ENCODE measurements at regions not wholly inside any gene's neighbourhood (a gene's known extent, or its start where the extent isn't known, plus 50 kb on each side); places are given as distances from the start of the nearest gene placed in this dataset.

DNA sequence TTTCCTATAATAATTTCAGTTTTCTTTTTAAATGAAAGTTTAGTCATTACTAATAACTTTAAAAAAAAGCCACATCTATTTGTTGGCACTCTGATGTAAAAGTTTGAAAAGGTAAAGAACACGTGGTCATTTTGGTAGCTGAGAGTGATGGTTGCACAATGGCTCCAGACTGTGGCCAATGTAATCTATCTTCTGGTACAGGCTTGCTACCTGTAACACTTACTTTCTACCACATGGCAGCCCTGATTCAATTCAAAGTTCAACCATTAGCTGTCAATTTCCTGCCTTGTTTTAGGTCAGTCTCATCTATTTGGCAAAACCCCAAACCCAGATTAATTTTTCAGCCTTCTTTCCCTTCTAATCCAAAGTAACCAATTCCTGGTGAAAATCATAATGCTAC is 126.1 kb downstream of the TUSC7 start:
- H3K36me3 ChIP-seq = no peaks in the 10 kb centered on the region
- H3K27me3 ChIP-seq = no peaks in the 10 kb centered on the region
- H3K4me3 ChIP-seq = no peak overlapping the region
- DNase-seq (ENCODE audit: low read depth in 1 of 2, low spot score in 1 of 2) = no peak
- H3K9me3 ChIP-seq (ENCODE audit: low read depth) = no peaks in the 10 kb centered on the region
- H3K4me1 ChIP-seq (ENCODE audit: low read depth) = no peaks in the 10 kb centered on the region
- no peak overlapping the region for H3K27ac ChIP-seq
- TF ChIP-seq, protein P1, sequence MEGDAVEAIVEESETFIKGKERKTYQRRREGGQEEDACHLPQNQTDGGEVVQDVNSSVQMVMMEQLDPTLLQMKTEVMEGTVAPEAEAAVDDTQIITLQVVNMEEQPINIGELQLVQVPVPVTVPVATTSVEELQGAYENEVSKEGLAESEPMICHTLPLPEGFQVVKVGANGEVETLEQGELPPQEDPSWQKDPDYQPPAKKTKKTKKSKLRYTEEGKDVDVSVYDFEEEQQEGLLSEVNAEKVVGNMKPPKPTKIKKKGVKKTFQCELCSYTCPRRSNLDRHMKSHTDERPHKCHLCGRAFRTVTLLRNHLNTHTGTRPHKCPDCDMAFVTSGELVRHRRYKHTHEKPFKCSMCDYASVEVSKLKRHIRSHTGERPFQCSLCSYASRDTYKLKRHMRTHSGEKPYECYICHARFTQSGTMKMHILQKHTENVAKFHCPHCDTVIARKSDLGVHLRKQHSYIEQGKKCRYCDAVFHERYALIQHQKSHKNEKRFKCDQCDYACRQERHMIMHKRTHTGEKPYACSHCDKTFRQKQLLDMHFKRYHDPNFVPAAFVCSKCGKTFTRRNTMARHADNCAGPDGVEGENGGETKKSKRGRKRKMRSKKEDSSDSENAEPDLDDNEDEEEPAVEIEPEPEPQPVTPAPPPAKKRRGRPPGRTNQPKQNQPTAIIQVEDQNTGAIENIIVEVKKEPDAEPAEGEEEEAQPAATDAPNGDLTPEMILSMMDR (IDR thresholded peaks at IDR 0.05; ENCODE audit: low read depth, low read length) = no peak

DNA sequence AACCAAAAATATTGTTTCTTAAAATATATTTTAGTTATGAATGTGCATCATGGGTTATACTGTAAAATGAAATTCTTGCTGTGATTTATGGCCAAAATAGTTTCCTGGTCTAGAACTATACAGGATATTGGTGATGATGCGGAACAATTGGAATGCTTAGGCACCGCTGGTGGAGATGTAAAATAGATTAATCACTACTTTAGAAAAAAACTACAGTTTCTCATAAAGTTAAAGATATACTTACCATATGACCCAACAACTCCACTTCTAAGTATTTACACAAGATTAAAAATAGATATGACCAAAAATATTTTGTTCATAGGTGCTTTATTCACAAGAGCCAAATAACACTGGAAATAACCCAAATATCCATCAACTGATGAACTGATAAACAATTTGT is 126.7 kb downstream of the TUSC7 start:
- no peak overlapping the region for H3K27ac ChIP-seq
- TF ChIP-seq, protein P1 (IDR thresholded peaks at IDR 0.05; ENCODE audit: low read depth, low read length) = no peak
- no peak for DNase-seq (ENCODE audit: low read depth in 1 of 2, low spot score in 1 of 2)
- no peaks in the 10 kb centered on the region for H3K36me3 ChIP-seq
- H3K27me3 ChIP-seq = no peaks in the 10 kb centered on the region
- H3K4me3 ChIP-seq = no peak overlapping the region
- no peaks in the 10 kb centered on the region for H3K4me1 ChIP-seq (ENCODE audit: low read depth)
- no peaks in the 10 kb centered on the region for H3K9me3 ChIP-seq (ENCODE audit: low read depth)

DNA sequence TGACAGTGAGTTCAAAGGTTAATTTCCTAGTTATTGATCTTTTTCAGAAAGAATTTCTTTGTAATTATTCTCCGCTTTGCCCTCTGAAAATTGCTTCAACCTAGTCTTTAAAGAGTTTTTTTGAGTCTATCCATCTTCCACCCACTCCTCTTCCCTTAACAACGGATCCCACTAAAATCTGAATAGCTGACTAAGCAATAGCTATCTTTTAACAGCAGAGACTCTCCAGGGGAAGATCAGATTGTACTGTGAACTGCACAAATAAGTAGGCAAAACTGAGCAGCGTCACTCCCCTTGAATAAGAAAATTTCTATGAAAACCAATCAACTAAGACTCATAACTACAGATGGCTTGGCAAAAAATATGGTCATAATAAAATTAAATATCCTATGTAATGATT is 127.9 kb downstream of the TUSC7 start:
- H3K4me3 ChIP-seq = no peak overlapping the region
- no peaks in the 10 kb centered on the region for H3K9me3 ChIP-seq (ENCODE audit: low read depth)
- H3K27me3 ChIP-seq = no peaks in the 10 kb centered on the region
- no peak for DNase-seq (ENCODE audit: low read depth in 1 of 2, low spot score in 1 of 2)
- H3K36me3 ChIP-seq = no peaks in the 10 kb centered on the region
- H3K4me1 ChIP-seq (ENCODE audit: low read depth) = no peaks in the 10 kb centered on the region
- H3K27ac ChIP-seq = no peak overlapping the region
- TF ChIP-seq, protein P1 (IDR thresholded peaks at IDR 0.05; ENCODE audit: low read depth, low read length) = no peak

DNA sequence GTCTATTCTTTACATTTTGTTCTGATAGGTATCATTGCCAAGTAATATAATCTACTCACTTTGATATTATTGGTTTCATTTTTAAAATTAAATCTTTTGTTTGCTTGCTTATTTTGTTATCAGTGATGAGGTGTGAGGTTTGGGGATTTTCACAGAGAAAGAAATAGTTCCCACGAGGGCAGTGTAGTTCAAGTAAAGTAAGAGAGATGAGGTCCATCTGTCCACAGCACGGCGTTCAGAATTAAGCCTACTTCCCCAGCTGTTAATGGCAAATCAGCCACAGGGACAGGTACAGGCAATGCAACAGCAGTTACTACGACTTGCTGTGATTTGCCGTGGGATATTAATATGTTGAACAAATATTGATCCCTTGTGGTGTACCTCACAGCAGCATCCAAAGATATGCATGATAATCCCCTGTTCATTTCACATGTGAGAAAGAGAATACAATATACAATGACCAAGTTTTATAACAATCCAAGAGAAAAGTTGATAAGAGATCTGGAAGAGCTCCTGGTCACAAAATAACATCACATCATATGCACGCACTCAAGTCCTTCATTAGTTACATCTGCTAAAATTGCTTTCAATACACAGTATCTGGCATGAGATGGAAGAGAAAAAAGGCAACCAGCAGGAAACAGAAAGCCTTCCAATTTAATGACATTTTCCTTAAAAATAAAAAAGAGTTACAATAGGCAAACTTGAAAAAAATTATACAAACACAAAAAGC is 131.6 kb downstream of the TUSC7 start:
- no peak overlapping the region for H3K4me3 ChIP-seq
- TF ChIP-seq, protein P1 (IDR thresholded peaks at IDR 0.05; ENCODE audit: low read depth, low read length) = no peak
- no peaks in the 10 kb centered on the region for H3K4me1 ChIP-seq (ENCODE audit: low read depth)
- no peak overlapping the region for H3K27ac ChIP-seq
- H3K36me3 ChIP-seq = no peaks in the 10 kb centered on the region
- H3K9me3 ChIP-seq (ENCODE audit: low read depth) = no peaks in the 10 kb centered on the region
- no peak for DNase-seq (ENCODE audit: low read depth in 1 of 2, low spot score in 1 of 2)
- no peaks in the 10 kb centered on the region for H3K27me3 ChIP-seq

DNA sequence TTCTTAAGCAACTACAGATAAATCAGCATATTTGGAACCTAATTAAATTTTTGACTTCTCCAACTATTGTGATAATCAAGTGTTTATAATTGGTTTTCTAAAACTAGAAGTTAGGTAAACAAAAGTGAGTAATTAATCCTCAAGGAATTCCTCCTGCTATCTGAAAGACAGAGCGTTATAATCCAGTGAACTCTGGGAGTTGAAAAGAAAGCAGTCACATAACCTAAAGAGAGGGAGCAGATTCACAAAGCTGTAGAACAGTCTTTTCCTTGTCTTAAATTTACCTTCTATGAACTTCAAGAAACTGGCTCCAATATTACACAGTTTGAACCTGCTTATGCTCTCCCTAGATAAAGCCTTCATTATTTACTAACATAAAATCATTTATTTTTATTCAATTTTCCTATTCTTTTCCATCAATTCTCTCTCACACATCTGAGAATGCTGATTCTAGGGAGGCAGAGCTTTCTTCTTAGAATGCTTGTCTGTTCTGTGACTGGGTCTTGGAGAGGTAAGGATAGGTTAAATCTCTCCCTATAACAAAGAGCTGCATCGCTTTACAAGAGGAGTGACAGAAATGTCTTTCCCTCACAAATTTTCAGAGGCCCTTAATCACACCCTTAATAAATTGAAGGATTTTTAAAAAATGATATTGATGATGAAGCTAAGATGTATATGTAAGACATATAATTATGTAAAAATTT is 132.8 kb downstream of the TUSC7 start:
- Histone ChIP-seq H3K9me3 (ENCODE audit: low read depth) (no peaks in the 10 kb centered on the region), H3K27ac (no peak overlapping the region), H3K4me3 (no peak overlapping the region), H3K4me1 (ENCODE audit: low read depth) (no peaks in the 10 kb centered on the region), H3K27me3 (no peaks in the 10 kb centered on the region), H3K36me3 (no peaks in the 10 kb centered on the region)
- TF ChIP-seq, protein P1 (IDR thresholded peaks at IDR 0.05; ENCODE audit: low read depth, low read length) = no peak
- no peak for DNase-seq (ENCODE audit: low read depth in 1 of 2, low spot score in 1 of 2)

Data from cardiac muscle cell (in vitro differentiated cells and primary cell).